Epithelial cell of esophagus (primary cell): ENCODE measurements at regions not wholly inside any gene's neighbourhood (a gene's known extent, or its start where the extent isn't known, plus 50 kb on each side); places are given as distances from the start of the nearest gene placed in this dataset.
"Not testable (repeated sequence)": the region's sequence is repeated elsewhere in the genome, so short reads cannot be mapped to it uniquely, and the experiment has no call there.

Experiments
- DNase-seq: peaks from one replicate; pipeline ENCODE4 v3.0.0; 2010; ENCODE audit warnings: low read depth
- H3K4me3 ChIP-seq: 2 replicates; pipeline ENCODE4 v1.5.1; 2011; ENCODE audit warnings: mild to moderate bottlenecking, low read length, control low read depth
- CTCF ChIP-seq: IDR thresholded peaks from 2 replicates; pipeline ENCODE4 v1.5.1; 2011; ENCODE audit warnings: low read depth, mild to moderate bottlenecking, low read length, control low read depth, inconsistent platforms; ENCODE audit not compliant: insufficient read depth; ENCODE audit errors: missing control alignments

DNA sequence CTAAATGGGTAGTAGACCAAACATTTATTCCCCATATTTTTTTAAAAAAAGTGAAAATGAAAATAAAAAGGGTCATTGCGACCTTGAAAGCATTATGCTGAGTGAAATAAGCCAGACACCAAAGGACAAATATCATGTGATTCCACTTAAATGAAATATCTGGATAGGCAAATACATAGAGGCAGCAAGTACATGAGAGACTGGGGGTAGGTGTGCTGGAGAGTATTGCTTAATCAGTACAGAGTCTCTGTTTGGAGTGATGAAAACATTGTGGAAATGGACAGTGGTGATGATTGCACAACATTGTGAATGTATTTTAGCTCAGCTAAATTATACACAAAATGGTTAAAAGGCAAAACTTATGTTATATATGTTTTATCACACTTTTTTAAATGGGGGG is 169.4 kb downstream of the AKR1D1 start:
- no peak overlapping the region for H3K4me3 ChIP-seq
- peak; percentile 33 for DNase-seq
- no peak for TF ChIP-seq CTCF

DNA sequence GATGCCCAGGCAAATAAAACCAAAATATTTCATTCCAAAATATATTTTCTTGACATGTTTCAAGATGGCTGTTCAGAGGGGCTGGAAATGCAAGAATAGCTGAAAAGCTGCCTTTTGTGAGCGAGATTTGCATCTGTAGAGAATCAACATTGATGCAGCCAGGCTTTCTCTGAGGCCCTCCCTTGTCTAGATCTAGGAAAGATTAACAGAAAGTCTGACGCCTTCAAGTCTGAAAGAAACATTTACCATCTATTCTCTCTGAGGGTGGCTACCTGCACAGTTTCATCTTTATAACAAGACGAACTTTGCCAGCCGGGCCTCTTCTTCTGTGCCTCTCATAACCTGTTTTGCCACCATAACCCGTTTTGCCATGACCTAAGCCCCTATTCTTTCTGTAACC is 170.2 kb downstream of the AKR1D1 start:
- TF ChIP-seq CTCF: no peak
- no peak for DNase-seq

DNA sequence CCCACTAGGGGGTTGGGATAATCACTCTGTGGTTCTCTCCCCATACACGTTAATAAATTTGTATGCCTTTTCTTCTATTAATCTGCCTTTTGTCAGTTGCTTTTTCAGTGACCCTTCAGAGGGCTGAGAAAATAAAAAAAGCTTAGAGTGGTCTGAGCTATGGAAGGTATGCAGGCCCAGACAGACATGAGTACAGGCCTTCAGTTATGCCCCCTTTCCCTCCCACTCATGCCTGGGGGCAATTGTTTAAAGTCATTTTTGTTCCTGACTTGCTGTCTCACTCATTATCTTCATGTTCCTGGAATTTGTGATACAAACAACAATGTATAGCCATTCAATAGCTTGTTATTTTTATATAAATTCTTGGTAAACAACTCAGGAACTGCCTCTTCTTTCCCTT is 170.8 kb downstream of the AKR1D1 start:
- no peak for TF ChIP-seq CTCF
- DNase-seq: no peak
- no peak overlapping the region for H3K4me3 ChIP-seq

More for the DNA sequence above, 170.2 kb downstream of the AKR1D1 start:
- H3K4me3 ChIP-seq: no peak overlapping the region

GRCh38 chr7:138247568-138248333 is 171.5 kb downstream of the AKR1D1 start:
- no peak overlapping the region for H3K4me3 ChIP-seq
- DNase-seq: no peak
- TF ChIP-seq CTCF: no peak

DNA sequence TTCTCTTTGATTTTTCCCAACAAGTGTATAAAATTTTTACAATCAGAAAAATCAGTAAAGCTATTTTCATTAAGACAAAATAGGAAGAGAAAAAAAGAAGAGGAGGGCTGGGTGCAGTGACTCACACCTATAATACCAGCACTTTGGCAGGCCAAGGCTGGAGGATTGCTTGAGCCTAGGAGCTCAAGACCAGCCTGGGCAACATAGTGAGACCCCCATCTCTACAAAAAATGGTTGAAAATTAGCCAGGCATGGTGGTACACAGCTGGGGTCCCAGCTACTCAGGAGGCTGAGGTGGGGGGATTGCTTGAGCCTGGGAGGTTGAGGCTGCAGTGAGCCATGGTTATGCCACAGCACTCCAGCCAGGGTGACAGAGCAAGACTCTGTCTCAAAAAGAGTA is 172.3 kb downstream of the AKR1D1 start:
- TF ChIP-seq CTCF: no peak
- no peak for DNase-seq
- no peak overlapping the region for H3K4me3 ChIP-seq

GRCh38 chr7:138249975-138250374 is 173.7 kb downstream of the AKR1D1 start:
- DNase-seq: no peak
- no peak for TF ChIP-seq CTCF
- no peak overlapping the region for H3K4me3 ChIP-seq

- DNase-seq, H3K4me3 ChIP-seq: not testable (repeated sequence)
These were observed 176.4 kb downstream of the AKR1D1 start for GRCh38 chr7:138252666-138253065.
